GM19455 (cell line): ENCODE measurements at regions not wholly inside any gene's neighbourhood (a gene's known extent, or its start where the extent isn't known, plus 50 kb on each side); places are given as distances from the start of the nearest gene placed in this dataset.

Experiments
- ATAC-seq: cut with Tn5 transposase; IDR thresholded peaks from one replicate; pipeline ENCODE4 v1.9.1; 2021; ENCODE audit not compliant: unreplicated experiment

- no peak for ATAC-seq
Observed at GRCh38 chr12:70151993-70152392, 91.2 kb upstream of the CNOT2 start.

- no peak for ATAC-seq
Observed at GRCh38 chr12:70154087-70154638, 89.1 kb upstream of the CNOT2 start.

- ATAC-seq = no peak
Observed at GRCh38 chr12:70154960-70155589, 88.2 kb upstream of the CNOT2 start.

- no peak for ATAC-seq
Observed at GRCh38 chr12:70157099-70157498, 86.1 kb upstream of the CNOT2 start.

- ATAC-seq = no peak
Observed at GRCh38 chr12:70165450-70165849, 77.8 kb upstream of the CNOT2 start.

DNA sequence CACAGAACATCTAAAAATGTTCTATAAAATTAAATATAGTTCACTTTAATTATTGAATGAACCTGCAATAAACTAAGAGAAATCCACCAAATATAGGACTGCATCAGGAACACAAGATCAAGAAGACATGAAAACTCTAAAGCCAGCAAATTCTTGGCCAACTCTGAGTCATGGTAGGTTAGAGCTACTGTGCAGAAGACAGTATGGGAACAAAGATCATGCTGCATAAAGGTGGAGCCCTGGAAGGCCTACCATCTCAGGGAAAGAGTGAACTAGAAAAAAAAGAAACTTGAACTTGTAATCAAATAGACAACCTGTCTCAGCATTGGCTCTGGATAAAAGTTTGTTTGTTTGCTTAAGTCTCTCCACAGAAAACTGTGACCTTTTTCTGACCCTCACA, 66.9 kb upstream of the CNOT2 start:
- no peak for ATAC-seq

DNA sequence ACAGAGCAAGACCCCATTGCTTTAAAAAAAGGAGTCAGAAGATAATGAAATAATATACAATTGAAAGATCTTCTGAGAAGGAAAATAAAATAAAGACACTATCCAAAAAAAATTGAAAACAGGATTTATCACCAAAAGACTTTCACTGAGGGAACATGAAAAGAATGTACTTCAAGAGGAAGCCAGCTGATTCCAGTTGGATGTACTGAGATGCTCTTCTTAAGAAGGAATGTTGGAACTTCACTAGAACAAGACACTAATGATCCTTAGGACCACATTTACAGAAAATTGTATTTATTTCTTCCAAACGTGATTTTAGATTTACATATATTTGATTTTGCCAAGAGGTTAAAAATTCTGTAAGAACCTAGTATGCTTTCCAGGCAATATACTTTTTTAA, 65.6 kb upstream of the CNOT2 start:
- ATAC-seq = no peak

DNA sequence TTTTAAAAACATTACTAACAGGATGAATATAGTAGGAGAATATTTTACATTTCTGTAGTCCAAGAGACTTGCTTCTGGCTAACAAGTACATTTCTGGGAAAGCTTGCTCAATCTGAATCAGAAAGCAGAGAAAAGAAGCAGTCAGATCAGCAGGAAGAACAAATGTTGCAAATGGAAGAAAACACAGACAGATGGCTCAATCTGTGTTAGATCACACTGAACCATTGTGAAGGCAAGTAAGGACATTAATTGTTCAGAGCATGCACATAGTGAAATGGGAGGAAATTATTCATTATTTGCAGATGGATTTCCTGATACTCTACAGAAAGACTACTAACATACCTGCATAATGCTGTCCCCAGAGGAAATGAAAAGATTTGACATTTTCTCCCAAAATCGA, 65.2 kb upstream of the CNOT2 start:
- no peak for ATAC-seq

DNA sequence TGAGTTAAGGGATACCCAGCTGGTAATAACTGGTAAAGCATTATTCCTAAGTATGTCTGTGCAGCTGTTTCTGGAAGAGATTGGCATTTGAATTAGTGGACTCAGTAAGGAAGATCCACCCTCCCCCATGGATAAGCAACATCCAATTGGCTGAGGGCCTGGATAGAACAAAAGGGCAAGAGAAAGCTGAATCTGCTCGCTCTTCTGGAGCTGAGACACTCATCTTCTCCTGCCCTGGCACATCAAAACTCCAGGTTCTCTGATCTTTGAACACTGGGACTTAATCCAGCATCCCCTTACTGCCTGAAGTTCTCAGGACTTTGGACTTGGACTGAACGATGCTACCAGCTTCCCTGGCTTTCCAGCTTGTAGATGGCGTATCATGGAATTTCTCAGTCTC, 63.1 kb upstream of the CNOT2 start:
- no peak for ATAC-seq

DNA sequence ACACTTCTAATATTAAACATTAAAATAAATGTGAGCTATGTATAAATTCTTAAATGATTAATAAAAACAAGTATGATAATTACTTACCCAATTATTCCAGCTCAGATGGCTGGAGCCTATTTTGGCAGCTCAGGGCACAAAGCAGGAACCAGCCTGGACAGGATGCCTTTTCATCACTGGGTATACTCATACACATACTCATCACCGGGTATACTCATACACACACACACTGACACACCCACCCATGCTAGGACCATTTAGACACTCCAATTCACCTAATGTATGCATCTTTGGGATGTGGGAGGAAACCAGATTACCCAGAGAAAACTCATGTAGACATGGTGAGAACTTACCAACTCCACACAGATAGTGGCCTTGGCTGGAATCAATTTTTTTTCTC, 57.9 kb upstream of the CNOT2 start:
- ATAC-seq = no peak

- ATAC-seq = no peak
Observed at GRCh38 chr12:70186436-70186835, 56.8 kb upstream of the CNOT2 start.

DNA sequence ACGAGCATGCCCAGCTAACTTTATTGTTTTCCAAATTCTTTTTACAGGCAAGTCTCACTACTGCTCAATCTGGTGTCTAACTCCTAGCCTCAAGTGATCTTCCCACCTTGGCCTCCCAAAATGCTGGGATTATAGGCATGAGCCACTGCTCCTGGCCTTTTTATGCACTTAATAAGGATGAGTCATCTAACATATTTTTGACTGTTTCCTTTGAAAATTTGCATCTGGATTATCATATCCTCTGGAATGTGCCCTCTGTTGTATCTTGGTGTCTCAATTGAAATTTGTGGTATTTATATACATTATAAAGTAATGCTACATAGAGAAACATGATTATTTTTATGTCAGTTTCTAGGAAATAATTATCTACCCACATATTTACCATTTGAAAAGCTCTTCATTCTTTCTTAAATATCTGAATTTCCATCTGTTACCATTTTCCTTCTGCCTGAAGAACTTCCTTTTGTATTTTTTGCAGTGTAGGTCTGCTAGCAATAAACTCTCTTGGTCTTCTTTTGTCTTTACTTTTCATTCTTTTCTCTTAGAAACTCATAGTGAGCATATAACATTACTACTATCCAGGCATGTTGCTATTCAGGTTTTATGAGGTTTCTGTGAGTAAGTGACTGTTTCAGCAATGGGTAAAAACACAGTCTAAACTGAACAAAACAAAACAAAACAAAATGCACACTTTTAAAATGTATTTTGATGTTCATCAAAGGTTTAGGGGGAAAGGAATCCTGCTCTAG, 52.8 kb upstream of the CNOT2 start:
- ATAC-seq = no peak
